ENCODE measurements at regions not wholly inside any gene's neighbourhood (a gene's known extent, or its start where the extent isn't known, plus 50 kb on each side); places are given as distances from the start of the nearest gene placed in this dataset.

GRCh38 chr14:65193916-65194590 lies 91.7 kb upstream of the MAX start:
- H3K4me1 ChIP-seq = no peaks in the 10 kb centered on the region
- no peaks in the 10 kb centered on the region for H3K9me3 ChIP-seq
- H3K36me3 ChIP-seq = no peaks in the 10 kb centered on the region
- intact Hi-C loops (cut with DNase I) = no loop called here
- no peak overlapping the region for H3K27ac ChIP-seq
- TF ChIP-seq CTCF (IDR thresholded peaks at IDR 0.05) = no peak
- no peak for TF ChIP-seq POLR2A (IDR thresholded peaks at IDR 0.05)
- TF ChIP-seq POLR2AphosphoS5 (IDR thresholded peaks at IDR 0.05; ENCODE audit: insufficient read depth in 1 of 2, low read depth in 1 of 2) = no peak
- no peaks in the 10 kb centered on the region for H3K27me3 ChIP-seq
- H3K4me3 ChIP-seq = no peak overlapping the region
- no peak for DNase-seq (ENCODE audit: extremely low spot score in 2 of 2)

- intact Hi-C loops (cut with DNase I) = no loop called here
- no peak for DNase-seq (ENCODE audit: extremely low spot score in 2 of 2)
- Histone ChIP-seq H3K4me1 (no peaks in the 10 kb centered on the region), H3K36me3 (no peaks in the 10 kb centered on the region), H3K9me3 (no peaks in the 10 kb centered on the region), H3K27ac (no peak overlapping the region), H3K27me3 (no peaks in the 10 kb centered on the region), H3K4me3 (no peak overlapping the region)
- TF ChIP-seq POLR2A (IDR thresholded peaks at IDR 0.05) (no peak), CTCF (IDR thresholded peaks at IDR 0.05) (no peak), POLR2AphosphoS5 (IDR thresholded peaks at IDR 0.05; ENCODE audit: insufficient read depth in 1 of 2, low read depth in 1 of 2) (no peak)
Measured at GRCh38 chr14:65195042-65195719, 92.9 kb upstream of the MAX start.

GRCh38 chr14:65198346-65198745 lies 96.0 kb upstream of the MAX start:
- no peak for DNase-seq (ENCODE audit: extremely low spot score in 2 of 2)
- Histone ChIP-seq H3K4me1 (no peaks in the 10 kb centered on the region), H3K36me3 (no peaks in the 10 kb centered on the region), H3K4me3 (no peak overlapping the region), H3K27me3 (no peaks in the 10 kb centered on the region), H3K9me3 (no peaks in the 10 kb centered on the region), H3K27ac (no peak overlapping the region)
- intact Hi-C loops (cut with DNase I) = no loop called here
- no peak for TF ChIP-seq POLR2AphosphoS5 (IDR thresholded peaks at IDR 0.05; ENCODE audit: insufficient read depth in 1 of 2, low read depth in 1 of 2)
- TF ChIP-seq POLR2A (IDR thresholded peaks at IDR 0.05) = no peak
- no peak for TF ChIP-seq CTCF (IDR thresholded peaks at IDR 0.05)

- Histone ChIP-seq H3K36me3 (no peaks in the 10 kb centered on the region), H3K9me3 (no peaks in the 10 kb centered on the region), H3K4me3 (no peak overlapping the region), H3K27ac (no peak overlapping the region), H3K4me1 (no peaks in the 10 kb centered on the region), H3K27me3 (no peaks in the 10 kb centered on the region)
- TF ChIP-seq CTCF (IDR thresholded peaks at IDR 0.05) (no peak), POLR2A (IDR thresholded peaks at IDR 0.05) (no peak), POLR2AphosphoS5 (IDR thresholded peaks at IDR 0.05; ENCODE audit: insufficient read depth in 1 of 2, low read depth in 1 of 2) (no peak)
- intact Hi-C loops (cut with DNase I) = no loop called here
- no peak for DNase-seq (ENCODE audit: extremely low spot score in 2 of 2)
Measured at GRCh38 chr14:65200454-65200853, 98.1 kb upstream of the MAX start.

GRCh38 chr14:65203574-65203973 lies 101.3 kb upstream of the MAX start:
- H3K4me3 ChIP-seq = no peak overlapping the region
- no peaks in the 10 kb centered on the region for H3K27me3 ChIP-seq
- no peaks in the 10 kb centered on the region for H3K4me1 ChIP-seq
- intact Hi-C loops (cut with DNase I) = no loop called here
- no peak overlapping the region for H3K27ac ChIP-seq
- TF ChIP-seq POLR2A (IDR thresholded peaks at IDR 0.05) = no peak
- TF ChIP-seq CTCF (IDR thresholded peaks at IDR 0.05) = no peak
- no peak for TF ChIP-seq POLR2AphosphoS5 (IDR thresholded peaks at IDR 0.05; ENCODE audit: insufficient read depth in 1 of 2, low read depth in 1 of 2)
- DNase-seq (ENCODE audit: extremely low spot score in 2 of 2) = no peak
- no peaks in the 10 kb centered on the region for H3K9me3 ChIP-seq
- H3K36me3 ChIP-seq = no peaks in the 10 kb centered on the region
